GM23338 (cell line): ENCODE measurements at regions not wholly inside any gene's neighbourhood (a gene's known extent, or its start where the extent isn't known, plus 50 kb on each side); places are given as distances from the start of the nearest gene placed in this dataset.
A peak's percentile ranks its signal among the peaks of the same experiment; 100 is the strongest.

ENCODE experiments used
- ATAC-seq: fragments of 200-7000 bp; cut with Tn5 transposase; 3 replicates; pipeline ENCODE4 v1.9.1; 2020
- DNase-seq: peaks from one replicate; pipeline ENCODE4 v3.0.0-alpha.2; 2015; ENCODE audit warnings: low spot score
- H2AFZ ChIP-seq: fragments of 200-600 bp; sonication (generic); 2 replicates; pipeline ENCODE4 v1.8.0; 2016; ENCODE audit warnings: antibody characterized with exemption, mild to moderate bottlenecking, moderate library complexity
- H3F3A ChIP-seq: fragments of 200-600 bp; sonication (generic); replicated peaks from 2 replicates; pipeline ENCODE4 v1.8.0; 2017; ENCODE audit warnings: antibody characterized with exemption, mixed run types, low read depth
- H3K27ac ChIP-seq: fragments of 200-600 bp; sonication (generic); 2 replicates; pipeline ENCODE4 v1.6.1; 2016; ENCODE audit warnings: low read depth
- H3K27me3 ChIP-seq: fragments of 200-600 bp; sonication (generic); 2 replicates; pipeline ENCODE4 v1.8.0; 2016; ENCODE audit warnings: mild to moderate bottlenecking, mixed run types, moderate library complexity; ENCODE audit not compliant: insufficient read depth
- H3K36me3 ChIP-seq: fragments of 200-600 bp; sonication (generic); 2 replicates; pipeline ENCODE4 v1.8.0; 2016; ENCODE audit warnings: mild to moderate bottlenecking; ENCODE audit not compliant: insufficient read depth
- H3K4me1 ChIP-seq: fragments of 200-600 bp; sonication (generic); 2 replicates; pipeline ENCODE4 v1.8.0; 2016; ENCODE audit warnings: mild to moderate bottlenecking, moderate library complexity; ENCODE audit not compliant: insufficient read depth
- H3K4me2 ChIP-seq: fragments of 200-600 bp; sonication (generic); 2 replicates; pipeline ENCODE4 v1.7.1; 2017; ENCODE audit warnings: mixed run types
- H3K4me3 ChIP-seq: fragments of 200-600 bp; sonication (generic); 2 replicates; pipeline ENCODE4 v1.6.1; 2016; ENCODE audit warnings: mixed run types
- H3K79me2 ChIP-seq: fragments of 200-600 bp; sonication (generic); replicated peaks from 2 replicates; pipeline ENCODE4 v1.8.0; 2017; ENCODE audit warnings: mild to moderate bottlenecking; ENCODE audit not compliant: insufficient read depth
- H3K9me2 ChIP-seq: fragments of 200-600 bp; sonication (generic); 2 replicates; pipeline ENCODE4 v1.8.0; 2017; ENCODE audit not compliant: insufficient read depth
- H4K20me1 ChIP-seq: fragments of 200-600 bp; sonication (generic); replicated peaks from 2 replicates; pipeline ENCODE4 v1.8.0; 2017; ENCODE audit warnings: mild to moderate bottlenecking; ENCODE audit not compliant: insufficient read depth
- H3K27ac Mint-ChIP-seq: 2 replicates; pipeline ENCODE4 v1.8.0; 2020; ENCODE audit warnings: inconsistent platforms, mild to moderate bottlenecking, moderate library complexity, mixed read lengths
- H3K27me3 Mint-ChIP-seq: 3 replicates; pipeline ENCODE4 v1.8.0; 2022; ENCODE audit warnings: low read depth, mild to moderate bottlenecking, moderate library complexity, mixed read lengths, inconsistent platforms; ENCODE audit not compliant: insufficient read depth, poor library complexity
- H3K36me3 Mint-ChIP-seq: 3 replicates; pipeline ENCODE4 v1.8.0; 2021; ENCODE audit warnings: low read depth, mild to moderate bottlenecking, inconsistent platforms, moderate library complexity, mixed read lengths
- H3K4me1 Mint-ChIP-seq: 3 replicates; pipeline ENCODE4 v1.8.0; 2020; ENCODE audit warnings: mild to moderate bottlenecking, inconsistent platforms, mixed read lengths
- H3K4me3 Mint-ChIP-seq: 3 replicates; pipeline ENCODE4 v1.8.0; 2021; ENCODE audit warnings: moderate library complexity, mild to moderate bottlenecking, inconsistent platforms, mixed read lengths
- H3K9me3 Mint-ChIP-seq: 3 replicates; pipeline ENCODE4 v1.8.0; 2020; ENCODE audit warnings: moderate library complexity, mild to moderate bottlenecking, inconsistent platforms, mixed read lengths
- CREB1 ChIP-seq: fragments of 250-450 bp; sonication (Bioruptor Pico); IDR thresholded peaks from 2 replicates; pipeline ENCODE4 v1.5.0; 2020; ENCODE audit warnings: low read depth, mild to moderate bottlenecking, moderate library complexity
- EZH2 ChIP-seq: fragments of 200-600 bp; sonication (generic); IDR thresholded peaks from one replicate; pipeline ENCODE4 v1.8.0; 2017; ENCODE audit warnings: antibody characterized with exemption, mild to moderate bottlenecking, low read depth; ENCODE audit not compliant: unreplicated experiment
- EZH2phosphoT487 ChIP-seq: fragments of 200-600 bp; sonication (generic); IDR thresholded peaks from one replicate; pipeline ENCODE4 v1.8.1; 2018; ENCODE audit warnings: antibody characterized with exemption; ENCODE audit not compliant: unreplicated experiment
- JUNB ChIP-seq: IDR thresholded peaks from one replicate; pipeline ENCODE4 v1.6.1; 2016; ENCODE audit warnings: antibody characterized with exemption; ENCODE audit not compliant: unreplicated experiment
- NANOG ChIP-seq: IDR thresholded peaks from 2 replicates; pipeline ENCODE4 v1.6.1; 2016; ENCODE audit warnings: antibody characterized with exemption, borderline replicate concordance
- POLR2AphosphoS5 ChIP-seq: IDR thresholded peaks from 2 replicates; pipeline ENCODE4 v1.6.1; 2016; ENCODE audit warnings: antibody characterized with exemption, low read depth
- STAT1 ChIP-seq: IDR thresholded peaks from one replicate; pipeline ENCODE4 v1.6.1; 2016; ENCODE audit warnings: antibody characterized with exemption; ENCODE audit not compliant: unreplicated experiment
- ZNF114 ChIP-seq: fragments of 250-450 bp; sonication (Bioruptor Pico); IDR thresholded peaks from 2 replicates; pipeline ENCODE4 v1.5.0; 2020; ENCODE audit warnings: mild to moderate bottlenecking, moderate library complexity
- ZNF331 ChIP-seq: fragments of 250-450 bp; sonication (Bioruptor Pico); IDR thresholded peaks from 2 replicates; pipeline ENCODE4 v1.5.0; 2020; ENCODE audit warnings: low read depth, mild to moderate bottlenecking, moderate library complexity
- TF ChIP-seq, protein P1 (sequence below): fragments of 250-450 bp; sonication (Bioruptor Pico); IDR thresholded peaks from 2 replicates; pipeline ENCODE4 v1.5.0; 2020; ENCODE audit warnings: mild to moderate bottlenecking, moderate library complexity
- TF ChIP-seq, protein P2 (sequence below): IDR thresholded peaks from one replicate; pipeline ENCODE4 v1.6.1; 2018; ENCODE audit warnings: antibody characterized with exemption; ENCODE audit not compliant: unreplicated experiment
- TF ChIP-seq, protein P3 (sequence below): IDR thresholded peaks from 2 replicates; pipeline ENCODE4 v1.6.1; 2016; ENCODE audit warnings: antibody characterized with exemption

DNA sequence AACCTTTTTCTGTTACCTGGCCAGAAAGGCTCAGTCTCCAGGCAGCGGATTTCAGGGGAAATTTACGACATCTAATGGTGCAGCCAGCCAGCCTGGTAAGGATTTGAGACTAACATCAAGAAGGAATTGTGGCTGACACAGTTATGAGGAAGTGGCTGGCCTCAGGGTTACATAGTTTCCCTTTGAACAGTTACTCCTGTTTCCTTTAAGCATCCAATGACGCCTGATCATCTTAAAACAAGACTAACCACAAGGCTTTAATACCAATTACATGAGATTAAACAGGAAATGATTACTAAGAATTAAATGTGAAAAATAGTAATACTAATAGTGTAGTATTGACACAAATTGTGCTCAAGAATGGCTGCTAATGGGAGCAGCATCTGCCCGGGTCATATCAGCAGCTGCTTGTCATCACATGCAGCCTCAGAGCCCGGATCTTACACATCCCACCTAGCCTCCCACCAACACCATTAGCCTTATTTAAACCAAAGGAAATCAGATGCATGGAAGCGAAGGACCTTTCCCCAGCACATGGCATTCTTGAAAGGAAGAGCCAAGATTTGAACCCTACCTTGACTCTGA is 431.8 kb downstream of the PMP22 start:
- Mint-ChIP-seq H3K27me3 (no peaks in the 10 kb centered on the region), H3K4me1 (no peaks in the 10 kb centered on the region; the same call in 2 of the 3 replicates), H3K9me3 (peaks cover 13% of the 10 kb centered on the region; the same call in 2 of the 3 replicates), H3K27ac (no peak overlapping the region), H3K36me3 (peaks cover 8% of the 10 kb centered on the region; the same call in 2 of the 3 replicates), H3K4me3 (no peak overlapping the region)
- Histone ChIP-seq H3K4me2 (no peak overlapping the region), H3K4me1 (no peaks in the 10 kb centered on the region), H3K27me3 (no peaks in the 10 kb centered on the region), H2AFZ (peak overlapping the region; percentile 14; the same call in 1 of the 2 replicates), H3K27ac (no peak overlapping the region), H4K20me1 (no peaks in the 10 kb centered on the region), H3K36me3 (no peaks in the 10 kb centered on the region), H3K79me2 (no peaks in the 10 kb centered on the region), H3K4me3 (no peak overlapping the region), H3F3A (no peaks in the 10 kb centered on the region), H3K9me2 (no peaks in the 10 kb centered on the region)
- TF ChIP-seq JUNB (no peak), ZNF114 (CRISPR knock-in tag) (no peak), ZNF331 (no peak), NANOG (no peak), POLR2AphosphoS5 (no peak), STAT1 (no peak), EZH2 (no peak), CREB1 (no peak), EZH2phosphoT487 (no peak)
- TF ChIP-seq, protein P1, sequence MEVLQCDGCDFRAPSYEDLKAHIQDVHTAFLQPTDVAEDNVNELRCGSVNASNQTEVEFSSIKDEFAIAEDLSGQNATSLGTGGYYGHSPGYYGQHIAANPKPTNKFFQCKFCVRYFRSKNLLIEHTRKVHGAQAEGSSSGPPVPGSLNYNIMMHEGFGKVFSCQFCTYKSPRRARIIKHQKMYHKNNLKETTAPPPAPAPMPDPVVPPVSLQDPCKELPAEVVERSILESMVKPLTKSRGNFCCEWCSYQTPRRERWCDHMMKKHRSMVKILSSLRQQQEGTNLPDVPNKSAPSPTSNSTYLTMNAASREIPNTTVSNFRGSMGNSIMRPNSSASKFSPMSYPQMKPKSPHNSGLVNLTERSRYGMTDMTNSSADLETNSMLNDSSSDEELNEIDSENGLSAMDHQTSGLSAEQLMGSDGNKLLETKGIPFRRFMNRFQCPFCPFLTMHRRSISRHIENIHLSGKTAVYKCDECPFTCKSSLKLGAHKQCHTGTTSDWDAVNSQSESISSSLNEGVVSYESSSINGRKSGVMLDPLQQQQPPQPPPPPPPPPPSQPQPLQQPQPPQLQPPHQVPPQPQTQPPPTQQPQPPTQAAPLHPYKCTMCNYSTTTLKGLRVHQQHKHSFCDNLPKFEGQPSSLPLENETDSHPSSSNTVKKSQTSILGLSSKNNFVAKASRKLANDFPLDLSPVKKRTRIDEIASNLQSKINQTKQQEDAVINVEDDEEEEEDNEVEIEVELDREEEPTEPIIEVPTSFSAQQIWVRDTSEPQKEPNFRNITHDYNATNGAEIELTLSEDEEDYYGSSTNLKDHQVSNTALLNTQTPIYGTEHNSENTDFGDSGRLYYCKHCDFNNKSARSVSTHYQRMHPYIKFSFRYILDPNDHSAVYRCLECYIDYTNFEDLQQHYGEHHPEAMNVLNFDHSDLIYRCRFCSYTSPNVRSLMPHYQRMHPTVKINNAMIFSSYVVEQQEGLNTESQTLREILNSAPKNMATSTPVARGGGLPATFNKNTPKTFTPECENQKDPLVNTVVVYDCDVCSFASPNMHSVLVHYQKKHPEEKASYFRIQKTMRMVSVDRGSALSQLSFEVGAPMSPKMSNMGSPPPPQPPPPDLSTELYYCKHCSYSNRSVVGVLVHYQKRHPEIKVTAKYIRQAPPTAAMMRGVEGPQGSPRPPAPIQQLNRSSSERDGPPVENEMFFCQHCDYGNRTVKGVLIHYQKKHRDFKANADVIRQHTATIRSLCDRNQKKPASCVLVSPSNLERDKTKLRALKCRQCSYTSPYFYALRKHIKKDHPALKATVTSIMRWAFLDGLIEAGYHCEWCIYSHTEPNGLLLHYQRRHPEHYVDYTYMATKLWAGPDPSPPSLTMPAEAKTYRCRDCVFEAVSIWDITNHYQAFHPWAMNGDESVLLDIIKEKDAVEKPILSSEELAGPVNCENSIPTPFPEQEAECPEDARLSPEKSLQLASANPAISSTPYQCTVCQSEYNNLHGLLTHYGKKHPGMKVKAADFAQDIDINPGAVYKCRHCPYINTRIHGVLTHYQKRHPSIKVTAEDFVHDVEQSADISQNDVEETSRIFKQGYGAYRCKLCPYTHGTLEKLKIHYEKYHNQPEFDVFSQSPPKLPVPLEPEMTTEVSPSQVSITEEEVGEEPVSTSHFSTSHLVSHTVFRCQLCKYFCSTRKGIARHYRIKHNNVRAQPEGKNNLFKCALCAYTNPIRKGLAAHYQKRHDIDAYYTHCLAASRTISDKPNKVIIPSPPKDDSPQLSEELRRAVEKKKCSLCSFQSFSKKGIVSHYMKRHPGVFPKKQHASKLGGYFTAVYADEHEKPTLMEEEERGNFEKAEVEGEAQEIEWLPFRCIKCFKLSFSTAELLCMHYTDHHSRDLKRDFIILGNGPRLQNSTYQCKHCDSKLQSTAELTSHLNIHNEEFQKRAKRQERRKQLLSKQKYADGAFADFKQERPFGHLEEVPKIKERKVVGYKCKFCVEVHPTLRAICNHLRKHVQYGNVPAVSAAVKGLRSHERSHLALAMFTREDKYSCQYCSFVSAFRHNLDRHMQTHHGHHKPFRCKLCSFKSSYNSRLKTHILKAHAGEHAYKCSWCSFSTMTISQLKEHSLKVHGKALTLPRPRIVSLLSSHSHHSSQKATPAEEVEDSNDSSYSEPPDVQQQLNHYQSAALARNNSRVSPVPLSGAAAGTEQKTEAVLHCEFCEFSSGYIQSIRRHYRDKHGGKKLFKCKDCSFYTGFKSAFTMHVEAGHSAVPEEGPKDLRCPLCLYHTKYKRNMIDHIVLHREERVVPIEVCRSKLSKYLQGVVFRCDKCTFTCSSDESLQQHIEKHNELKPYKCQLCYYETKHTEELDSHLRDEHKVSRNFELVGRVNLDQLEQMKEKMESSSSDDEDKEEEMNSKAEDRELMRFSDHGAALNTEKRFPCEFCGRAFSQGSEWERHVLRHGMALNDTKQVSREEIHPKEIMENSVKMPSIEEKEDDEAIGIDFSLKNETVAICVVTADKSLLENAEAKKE (CRISPR knock-in tag), result no peak
- TF ChIP-seq, protein P2, sequence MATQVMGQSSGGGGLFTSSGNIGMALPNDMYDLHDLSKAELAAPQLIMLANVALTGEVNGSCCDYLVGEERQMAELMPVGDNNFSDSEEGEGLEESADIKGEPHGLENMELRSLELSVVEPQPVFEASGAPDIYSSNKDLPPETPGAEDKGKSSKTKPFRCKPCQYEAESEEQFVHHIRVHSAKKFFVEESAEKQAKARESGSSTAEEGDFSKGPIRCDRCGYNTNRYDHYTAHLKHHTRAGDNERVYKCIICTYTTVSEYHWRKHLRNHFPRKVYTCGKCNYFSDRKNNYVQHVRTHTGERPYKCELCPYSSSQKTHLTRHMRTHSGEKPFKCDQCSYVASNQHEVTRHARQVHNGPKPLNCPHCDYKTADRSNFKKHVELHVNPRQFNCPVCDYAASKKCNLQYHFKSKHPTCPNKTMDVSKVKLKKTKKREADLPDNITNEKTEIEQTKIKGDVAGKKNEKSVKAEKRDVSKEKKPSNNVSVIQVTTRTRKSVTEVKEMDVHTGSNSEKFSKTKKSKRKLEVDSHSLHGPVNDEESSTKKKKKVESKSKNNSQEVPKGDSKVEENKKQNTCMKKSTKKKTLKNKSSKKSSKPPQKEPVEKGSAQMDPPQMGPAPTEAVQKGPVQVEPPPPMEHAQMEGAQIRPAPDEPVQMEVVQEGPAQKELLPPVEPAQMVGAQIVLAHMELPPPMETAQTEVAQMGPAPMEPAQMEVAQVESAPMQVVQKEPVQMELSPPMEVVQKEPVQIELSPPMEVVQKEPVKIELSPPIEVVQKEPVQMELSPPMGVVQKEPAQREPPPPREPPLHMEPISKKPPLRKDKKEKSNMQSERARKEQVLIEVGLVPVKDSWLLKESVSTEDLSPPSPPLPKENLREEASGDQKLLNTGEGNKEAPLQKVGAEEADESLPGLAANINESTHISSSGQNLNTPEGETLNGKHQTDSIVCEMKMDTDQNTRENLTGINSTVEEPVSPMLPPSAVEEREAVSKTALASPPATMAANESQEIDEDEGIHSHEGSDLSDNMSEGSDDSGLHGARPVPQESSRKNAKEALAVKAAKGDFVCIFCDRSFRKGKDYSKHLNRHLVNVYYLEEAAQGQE, result no peak
- TF ChIP-seq, protein P3, sequence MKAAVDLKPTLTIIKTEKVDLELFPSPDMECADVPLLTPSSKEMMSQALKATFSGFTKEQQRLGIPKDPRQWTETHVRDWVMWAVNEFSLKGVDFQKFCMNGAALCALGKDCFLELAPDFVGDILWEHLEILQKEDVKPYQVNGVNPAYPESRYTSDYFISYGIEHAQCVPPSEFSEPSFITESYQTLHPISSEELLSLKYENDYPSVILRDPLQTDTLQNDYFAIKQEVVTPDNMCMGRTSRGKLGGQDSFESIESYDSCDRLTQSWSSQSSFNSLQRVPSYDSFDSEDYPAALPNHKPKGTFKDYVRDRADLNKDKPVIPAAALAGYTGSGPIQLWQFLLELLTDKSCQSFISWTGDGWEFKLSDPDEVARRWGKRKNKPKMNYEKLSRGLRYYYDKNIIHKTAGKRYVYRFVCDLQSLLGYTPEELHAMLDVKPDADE, result no peak
- ATAC-seq (no peak), DNase-seq (no peak)
